Prostate gland (tissue), 2 donors: ENCODE measurements at regions not wholly inside any gene's neighbourhood (a gene's known extent, or its start where the extent isn't known, plus 50 kb on each side); places are given as distances from the start of the nearest gene placed in this dataset.

Source experiments
- CTCF ChIP-seq, 4 experiments: fragments of 200-600 bp in 2 of 4; fragments of 450-650 bp in 2 of 4; sonication (generic) in 2 of 4; IDR thresholded peaks; 1 replicate in 3 of 4; 2 replicates in 1 of 4; pipeline ENCODE4 v1.5.1; 2016 to 2019; ENCODE audit warnings: antibody characterized with exemption in 4 of 4, mild to moderate bottlenecking in 2 of 4, moderate library complexity in 2 of 4
- POLR2A ChIP-seq: fragments of 450-650 bp; IDR thresholded peaks from one replicate; pipeline ENCODE4 v1.6.1; 2016; ENCODE audit warnings: antibody characterized with exemption, mild to moderate bottlenecking
- POLR2AphosphoS5 ChIP-seq: sonication (generic); formaldehyde crosslinking; IDR thresholded peaks from one replicate; pipeline ENCODE4 v1.6.1; 2017; ENCODE audit warnings: antibody characterized with exemption

GRCh38 chr6:85004361-85004995, 240.1 kb upstream of the TBX18 start:
- TF ChIP-seq POLR2A (no peak), CTCF (IDR thresholded peaks at IDR 0.05) (no peak), POLR2AphosphoS5 (no peak)
